Endometrium (tissue), 2 donors: ENCODE measurements at regions not wholly inside any gene's neighbourhood (a gene's known extent, or its start where the extent isn't known, plus 50 kb on each side); places are given as distances from the start of the nearest gene placed in this dataset.

Experiments
- FAIRE-seq: peaks from 2 replicates; lab custom pipeline; 2012; peaks lifted over from hg19 to GRCh38; lab: Jason Lieb, UNC
- donor health status: control.
- donor health status: control.

GRCh38 chr15:98202256-98202655 lies 241.8 kb downstream of the ARRDC4 start:
- no peak for FAIRE-seq

- no peak for FAIRE-seq
Measured at GRCh38 chr15:98203872-98204660, 243.6 kb downstream of the ARRDC4 start.

GRCh38 chr15:98207928-98208327 lies 247.4 kb downstream of the ARRDC4 start:
- FAIRE-seq, result no peak

GRCh38 chr15:98213346-98213979 lies 253.0 kb downstream of the ARRDC4 start:
- FAIRE-seq, result no peak

- FAIRE-seq, result no peak
Measured at GRCh38 chr15:98216166-98216565, 255.7 kb downstream of the ARRDC4 start.

- FAIRE-seq, result no peak
Measured at GRCh38 chr15:98217356-98217755, 256.9 kb downstream of the ARRDC4 start.

GRCh38 chr15:98221144-98221543 lies 260.6 kb downstream of the ARRDC4 start:
- FAIRE-seq, result no peak

- FAIRE-seq, result no peak
Measured at GRCh38 chr15:98221577-98221976, 261.1 kb downstream of the ARRDC4 start.

- FAIRE-seq, result no peak
Measured at GRCh38 chr15:98226149-98226548, 265.6 kb downstream of the ARRDC4 start.

- FAIRE-seq, result no peak
Measured at GRCh38 chr15:98226578-98226977, 266.1 kb downstream of the ARRDC4 start.

- FAIRE-seq, result no peak
Measured at GRCh38 chr15:98228846-98229245, 268.3 kb downstream of the ARRDC4 start.

- FAIRE-seq, result no peak
Measured at GRCh38 chr15:98230975-98231374, 270.5 kb downstream of the ARRDC4 start.

GRCh38 chr15:98231696-98232440 lies 271.4 kb downstream of the ARRDC4 start:
- no peak for FAIRE-seq

GRCh38 chr15:98232761-98233160 lies 272.3 kb downstream of the ARRDC4 start:
- no peak for FAIRE-seq

GRCh38 chr15:98233873-98234272 lies 273.4 kb downstream of the ARRDC4 start:
- no peak for FAIRE-seq

- FAIRE-seq, result no peak
Measured at GRCh38 chr15:98240303-98240702, 279.8 kb downstream of the ARRDC4 start.

GRCh38 chr15:98241032-98241554 lies 280.6 kb downstream of the ARRDC4 start:
- FAIRE-seq, result no peak

- FAIRE-seq, result no peak
Measured at GRCh38 chr15:98257290-98257689, 296.8 kb downstream of the ARRDC4 start.

GRCh38 chr15:98263787-98264186 lies 303.3 kb downstream of the ARRDC4 start:
- no peak for FAIRE-seq

- FAIRE-seq, result no peak
Measured at GRCh38 chr15:98266295-98266694, 305.8 kb downstream of the ARRDC4 start.

- no peak for FAIRE-seq
Measured at GRCh38 chr15:98268163-98268562, 307.7 kb downstream of the ARRDC4 start.

- no peak for FAIRE-seq
Measured at GRCh38 chr15:98272625-98273024, 312.1 kb downstream of the ARRDC4 start.

- FAIRE-seq, result no peak
Measured at GRCh38 chr15:98276018-98276417, 315.5 kb downstream of the ARRDC4 start.
